H1 (cell line): ENCODE measurements at regions not wholly inside any gene's neighbourhood (a gene's known extent, or its start where the extent isn't known, plus 50 kb on each side); places are given as distances from the start of the nearest gene placed in this dataset.

Source experiments
- ASH2L ChIP-seq: fragments of 200-600, 300-600 bp; sonication (generic); IDR thresholded peaks from one replicate; pipeline ENCODE4 v1.7.1; 2017; ENCODE audit warnings: low read length
- CHD1 ChIP-seq: IDR thresholded peaks from 2 replicates; pipeline ENCODE4 v1.6.1; 2012; ENCODE audit warnings: low read depth, low read length, improper control_type of control experiment
- EGR1 ChIP-seq: IDR thresholded peaks from 2 replicates; pipeline ENCODE4 v1.6.1; 2011; ENCODE audit warnings: low read depth, low read length, borderline replicate concordance
- EZH2 ChIP-seq: fragments of 200-600 bp; sonication (generic); IDR thresholded peaks from 2 replicates; pipeline ENCODE4 v1.7.1; 2012; ENCODE audit warnings: low read depth, mild to moderate bottlenecking, moderate library complexity, low read length, inconsistent platforms; ENCODE audit not compliant: severe bottlenecking
- GABPA ChIP-seq: IDR thresholded peaks from 2 replicates; pipeline ENCODE4 v1.6.1; 2011; ENCODE audit warnings: mild to moderate bottlenecking, low read length, moderate library complexity, borderline replicate concordance; ENCODE audit not compliant: insufficient read depth
- HDAC6 ChIP-seq: IDR thresholded peaks from one replicate; pipeline ENCODE4 v1.7.1; 2012; ENCODE audit warnings: low read depth, mild to moderate bottlenecking, inconsistent platforms, low read length, moderate library complexity
- KDM1A ChIP-seq: fragments of 200-600, 300-600 bp; sonication (generic); IDR thresholded peaks from 2 replicates; pipeline ENCODE4 v1.7.1; 2016; ENCODE audit warnings: mild to moderate bottlenecking, low read length, borderline replicate concordance
- KDM4A ChIP-seq: IDR thresholded peaks from one replicate; pipeline ENCODE4 v1.7.1; 2012; ENCODE audit warnings: low read depth, mild to moderate bottlenecking, moderate library complexity, low read length, inconsistent platforms; ENCODE audit not compliant: severe bottlenecking
- NANOG ChIP-seq: IDR thresholded peaks from 2 replicates; pipeline ENCODE4 v1.6.1; 2011; ENCODE audit warnings: low read length, low read depth, mild to moderate bottlenecking, inconsistent platforms; ENCODE audit not compliant: insufficient read depth, poor library complexity, severe bottlenecking
- POLR2A ChIP-seq, 2 experiments: IDR thresholded peaks; 1 replicate in 1 of 2; 2 replicates in 1 of 2; pipeline ENCODE4 v1.6.1; 2011; ENCODE audit warnings: low read depth in 2 of 2, low read length in 2 of 2, mild to moderate bottlenecking in 2 of 2; ENCODE audit errors: control extremely low read depth in 1 of 2
- POU5F1 ChIP-seq: IDR thresholded peaks from 2 replicates; pipeline ENCODE4 v1.6.1; 2011; ENCODE audit warnings: low read depth, mild to moderate bottlenecking, low read length, moderate library complexity
- SIN3A ChIP-seq, 2 experiments: IDR thresholded peaks in 1 of 2; conservative IDR thresholded peaks in 1 of 2; 2 replicates each; pipeline ENCODE4 v1.6.1; 2011 to 2012; ENCODE audit warnings: low read length in 2 of 2, improper control_type of control experiment in 1 of 2, low read depth in 1 of 2, mild to moderate bottlenecking in 1 of 2
- SIX5 ChIP-seq: IDR thresholded peaks from 2 replicates; pipeline ENCODE4 v1.6.1; 2011; ENCODE audit warnings: mild to moderate bottlenecking, low read depth, low read length
- SP1 ChIP-seq: IDR thresholded peaks from 2 replicates; pipeline ENCODE4 v1.6.1; 2011; ENCODE audit warnings: low read depth, low read length
- TAF7 ChIP-seq: optimal IDR thresholded peaks from 2 replicates; pipeline ENCODE3; 2011; ENCODE audit warnings: low read depth, mild to moderate bottlenecking, inconsistent platforms, low read length, moderate library complexity, borderline replicate concordance
- TCF12 ChIP-seq: IDR thresholded peaks from 2 replicates; pipeline ENCODE4 v1.6.1; 2011; ENCODE audit warnings: low read depth, mild to moderate bottlenecking, low read length
- TEAD4 ChIP-seq: IDR thresholded peaks from 2 replicates; pipeline ENCODE4 v1.6.1; 2012; ENCODE audit warnings: low read depth, low read length, inconsistent platforms, mixed read lengths
- YY1 ChIP-seq: IDR thresholded peaks from 2 replicates; pipeline ENCODE4 v1.6.1; 2011; ENCODE audit warnings: low read depth, mild to moderate bottlenecking, low read length
- ZNF274 ChIP-seq: IDR thresholded peaks from 2 replicates; pipeline ENCODE4 v1.7.0; 2012; ENCODE audit warnings: low read length, borderline replicate concordance; ENCODE audit errors: extremely low read depth
- TF ChIP-seq, protein P1 (sequence below): IDR thresholded peaks from 2 replicates; pipeline ENCODE4 v1.6.1; 2012; ENCODE audit warnings: inconsistent platforms
- TF ChIP-seq, protein P2 (sequence below): IDR thresholded peaks from 2 replicates; pipeline ENCODE4 v1.6.1; 2011; ENCODE audit warnings: low read length, improper control_type of control experiment
- TF ChIP-seq, protein P3 (sequence below): IDR thresholded peaks from 2 replicates; pipeline ENCODE4 v1.6.1; 2011; ENCODE audit warnings: low read depth, mild to moderate bottlenecking, low read length; ENCODE audit not compliant: insufficient read depth

DNA sequence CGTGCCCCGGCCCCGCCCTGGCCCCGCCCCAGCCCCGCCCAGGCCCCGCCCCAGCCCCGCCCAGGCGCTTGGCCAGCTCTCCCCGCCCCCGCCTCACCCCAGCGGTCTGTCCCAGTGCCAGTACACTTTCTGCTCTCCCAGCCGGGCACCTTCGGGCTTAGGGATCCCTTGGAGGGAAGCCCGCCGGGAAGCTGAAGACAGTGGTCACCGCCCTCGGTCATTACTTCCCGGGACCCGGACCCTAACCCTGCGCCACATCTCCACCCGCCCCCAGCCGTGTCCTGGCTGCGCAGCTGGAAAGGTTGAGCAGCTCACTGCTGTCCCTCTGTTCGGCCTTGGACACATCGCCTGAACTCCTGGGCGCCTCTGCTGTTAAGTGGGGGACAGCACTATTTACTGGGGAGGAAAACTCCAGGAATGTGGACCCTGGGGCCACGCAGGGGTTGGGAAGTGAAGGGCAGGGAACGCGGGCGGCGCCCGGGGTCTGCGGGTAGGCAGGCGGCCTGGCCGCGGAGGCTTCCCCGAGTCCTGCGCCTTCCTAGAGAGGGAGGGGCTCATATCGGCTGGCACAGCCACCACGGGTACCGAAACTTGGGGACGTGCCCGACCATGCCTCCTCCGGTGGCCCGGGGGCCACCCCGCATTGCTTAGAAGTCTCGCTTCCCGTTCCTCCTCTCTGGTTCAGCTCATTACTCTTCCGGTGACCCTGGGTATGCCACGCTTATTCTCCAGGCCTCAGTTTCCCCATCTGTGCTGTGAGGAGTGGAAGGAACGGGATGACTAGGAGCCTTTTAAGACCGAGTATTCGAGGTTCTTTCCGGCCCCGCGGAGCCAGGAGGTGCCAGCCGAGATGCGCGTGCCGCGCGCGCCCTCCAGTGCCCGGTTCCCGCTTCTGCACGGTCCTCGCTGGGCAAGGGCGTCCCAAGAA, 121.0 kb downstream of the GYPC start (continued):
- TF ChIP-seq, protein P1, sequence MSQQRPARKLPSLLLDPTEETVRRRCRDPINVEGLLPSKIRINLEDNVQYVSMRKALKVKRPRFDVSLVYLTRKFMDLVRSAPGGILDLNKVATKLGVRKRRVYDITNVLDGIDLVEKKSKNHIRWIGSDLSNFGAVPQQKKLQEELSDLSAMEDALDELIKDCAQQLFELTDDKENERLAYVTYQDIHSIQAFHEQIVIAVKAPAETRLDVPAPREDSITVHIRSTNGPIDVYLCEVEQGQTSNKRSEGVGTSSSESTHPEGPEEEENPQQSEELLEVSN: peak; percentile 47; the same call in 1 of the 2 replicates
- peak; percentile 10; the same call in 1 of the 2 replicates for TF ChIP-seq EGR1
- no peak for TF ChIP-seq TAF7
- TF ChIP-seq HDAC6: no peak
- no peak for TF ChIP-seq CHD1
- TF ChIP-seq SIN3A (conservative IDR thresholded peaks at IDR 0.05 in 1 of 2, IDR thresholded peaks at IDR 0.05 in 1 of 2; ENCODE audit: low read depth in 1 of 2, low read length in 2 of 2): no peak; a peak in 1 of 4 replicates
- TF ChIP-seq KDM4A: peak; percentile 97
- TF ChIP-seq SIX5: no peak
- peak; percentile 66; the same call in 1 of the 2 replicates for TF ChIP-seq TEAD4
- peak; percentile 54; the same call in 1 of the 2 replicates for TF ChIP-seq KDM1A
- TF ChIP-seq YY1: no peak
- no peak for TF ChIP-seq NANOG
- no peak for TF ChIP-seq POLR2A (IDR thresholded peaks at IDR 0.05; ENCODE audit: control extremely low read depth in 1 of 2, low read depth in 2 of 2, low read length in 2 of 2)
- TF ChIP-seq EZH2: no peak
- TF ChIP-seq TCF12: no peak
- TF ChIP-seq ASH2L: peak; percentile 68
- TF ChIP-seq POU5F1: no peak
- TF ChIP-seq, protein P2, sequence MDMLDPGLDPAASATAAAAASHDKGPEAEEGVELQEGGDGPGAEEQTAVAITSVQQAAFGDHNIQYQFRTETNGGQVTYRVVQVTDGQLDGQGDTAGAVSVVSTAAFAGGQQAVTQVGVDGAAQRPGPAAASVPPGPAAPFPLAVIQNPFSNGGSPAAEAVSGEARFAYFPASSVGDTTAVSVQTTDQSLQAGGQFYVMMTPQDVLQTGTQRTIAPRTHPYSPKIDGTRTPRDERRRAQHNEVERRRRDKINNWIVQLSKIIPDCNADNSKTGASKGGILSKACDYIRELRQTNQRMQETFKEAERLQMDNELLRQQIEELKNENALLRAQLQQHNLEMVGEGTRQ: no peak
- TF ChIP-seq, protein P3, sequence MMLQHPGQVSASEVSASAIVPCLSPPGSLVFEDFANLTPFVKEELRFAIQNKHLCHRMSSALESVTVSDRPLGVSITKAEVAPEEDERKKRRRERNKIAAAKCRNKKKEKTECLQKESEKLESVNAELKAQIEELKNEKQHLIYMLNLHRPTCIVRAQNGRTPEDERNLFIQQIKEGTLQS: no peak
- no peak for TF ChIP-seq ZNF274
- TF ChIP-seq SP1: no peak
- 0 out of 2 replicates have a peak, but pooled peaks have one; percentile 42 for TF ChIP-seq GABPA
- TF ChIP-seq, all 59 proteins: peak for 10
